NOMO-1 treated with DMSO at 0.1 percent for 48 hours (cell line): ENCODE measurements at regions not wholly inside any gene's neighbourhood (a gene's known extent, or its start where the extent isn't known, plus 50 kb on each side); places are given as distances from the start of the nearest gene placed in this dataset.

Experiments
- DNase-seq: peaks from one replicate; lab custom pipeline; 2025; ENCODE audit not compliant: unreplicated experiment; lab: John Stamatoyannopoulos, UW

- no peak for DNase-seq
Measured at GRCh38 chr9:99573085-99573484, 248.6 kb upstream of the NR4A3 start.

GRCh38 chr9:99573886-99574285, 247.8 kb upstream of the NR4A3 start:
- no peak for DNase-seq

DNA sequence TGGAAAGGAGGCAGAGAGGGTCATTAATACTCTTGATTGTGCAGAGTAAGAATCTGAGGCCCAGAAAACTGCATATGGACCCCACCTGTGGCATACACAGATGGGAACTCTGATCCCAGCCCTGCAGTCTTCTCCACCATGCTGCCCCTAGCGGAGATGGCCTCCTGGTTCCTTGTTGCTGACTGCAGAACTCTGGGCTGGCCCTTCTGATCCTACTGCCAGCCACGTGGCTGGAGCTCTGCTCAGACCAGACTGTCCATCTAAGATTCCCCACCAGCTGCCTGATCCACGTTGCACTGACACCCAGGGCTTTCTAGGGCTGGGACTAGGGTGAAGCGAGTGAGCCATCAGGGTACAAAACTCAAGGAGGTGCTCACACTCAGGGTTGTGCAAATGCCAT, 245.7 kb upstream of the NR4A3 start:
- DNase-seq: no peak

DNA sequence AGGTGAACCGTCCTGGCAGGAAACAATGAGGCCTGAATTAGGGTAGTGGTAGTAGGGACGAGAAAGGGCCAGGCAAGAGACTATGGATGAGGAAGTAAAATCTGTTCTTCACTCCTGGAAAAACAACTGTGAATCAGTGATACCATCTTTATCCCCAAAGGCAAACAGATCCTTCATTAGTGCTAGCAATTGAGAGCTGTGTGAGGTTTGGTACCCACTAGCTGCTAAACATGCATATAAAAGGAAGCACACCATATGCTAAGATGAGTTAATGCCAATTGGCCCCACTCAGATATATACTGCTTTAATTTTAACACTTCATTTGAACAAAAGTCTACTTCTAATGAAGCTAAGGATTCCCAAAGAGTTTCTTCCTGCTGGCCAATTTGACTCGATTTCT, 244.8 kb upstream of the NR4A3 start:
- no peak for DNase-seq

DNA sequence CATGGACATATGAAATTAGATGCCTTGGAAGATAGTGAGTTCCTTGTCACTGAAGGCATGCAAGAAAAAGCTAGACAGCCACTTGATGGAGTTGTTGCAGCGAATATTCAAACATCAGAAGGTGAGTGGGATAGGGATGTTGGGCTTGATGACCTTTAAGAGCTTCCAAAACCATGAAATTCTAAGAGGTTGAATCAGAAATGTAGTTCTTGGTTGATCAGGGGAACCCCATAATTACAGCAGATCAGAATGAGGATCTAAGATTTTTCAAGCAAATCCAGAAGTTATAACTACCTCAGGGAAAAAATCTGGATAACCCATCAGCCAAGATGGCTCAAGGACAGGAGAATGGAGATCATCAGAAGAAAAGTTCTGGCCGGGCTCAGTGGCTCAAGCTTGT, 244.3 kb upstream of the NR4A3 start:
- no peak for DNase-seq

GRCh38 chr9:99578666-99579065, 243.0 kb upstream of the NR4A3 start:
- DNase-seq: no peak

DNA sequence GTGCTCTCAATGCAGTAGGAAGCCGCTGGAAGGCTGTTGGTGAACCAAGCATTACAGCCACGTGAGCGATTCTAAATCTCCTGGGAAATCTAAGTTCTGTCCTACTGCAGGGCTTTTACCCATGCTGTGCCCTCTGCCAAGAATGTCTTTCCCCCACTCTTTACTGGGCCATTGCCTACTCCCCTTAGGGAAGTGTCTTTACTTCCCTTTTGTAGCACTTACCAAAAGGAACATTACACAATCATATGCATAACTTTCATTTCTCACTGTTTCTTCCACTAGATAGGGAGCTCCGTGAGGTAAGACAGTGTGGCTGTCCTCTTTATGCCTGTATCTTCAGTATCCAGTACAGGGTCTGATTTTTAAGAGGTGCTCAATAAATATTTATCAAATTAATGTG, 241.7 kb upstream of the NR4A3 start:
- peak; percentile 93 for DNase-seq

DNA sequence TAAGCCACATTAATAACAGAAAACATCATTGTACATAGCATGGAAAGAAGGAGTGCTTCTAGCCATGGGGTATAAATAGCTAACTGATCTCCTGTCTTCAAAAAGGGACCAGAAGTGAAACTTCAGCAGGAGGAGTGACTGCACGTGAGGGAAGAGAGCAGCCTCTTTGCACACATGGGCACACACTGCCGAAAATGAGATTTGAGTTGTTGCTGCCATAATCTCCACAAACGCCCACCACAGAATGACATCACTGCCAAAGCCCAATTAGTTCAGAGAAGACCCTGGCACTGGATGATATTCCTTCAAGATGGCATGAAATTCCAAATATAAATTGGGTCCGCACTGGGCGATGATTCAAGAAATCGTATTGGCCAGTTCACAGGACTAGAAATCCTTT, 238.9 kb upstream of the NR4A3 start:
- peak; percentile 51 for DNase-seq

- no peak for DNase-seq
Measured at GRCh38 chr9:99588299-99588698, 233.4 kb upstream of the NR4A3 start.

DNA sequence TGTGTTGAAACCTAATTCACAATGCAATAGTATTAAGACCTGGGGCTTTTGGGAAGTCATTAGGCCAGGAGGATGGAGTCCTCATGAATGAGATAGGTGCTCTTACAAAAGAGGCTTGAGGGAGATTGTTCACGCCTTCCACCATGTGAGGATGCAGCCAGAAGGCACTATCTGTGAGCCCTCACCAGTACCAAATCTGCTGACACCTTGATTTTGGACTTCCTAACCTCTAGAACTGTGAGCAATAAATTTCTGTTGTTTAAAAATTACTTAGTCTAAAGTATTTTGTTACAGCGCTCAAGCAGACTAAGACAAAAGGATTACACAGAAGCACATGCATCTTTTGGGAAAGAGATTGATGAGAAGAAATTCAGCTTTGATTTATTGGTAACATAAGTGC, 232.9 kb upstream of the NR4A3 start:
- DNase-seq: no peak

DNA sequence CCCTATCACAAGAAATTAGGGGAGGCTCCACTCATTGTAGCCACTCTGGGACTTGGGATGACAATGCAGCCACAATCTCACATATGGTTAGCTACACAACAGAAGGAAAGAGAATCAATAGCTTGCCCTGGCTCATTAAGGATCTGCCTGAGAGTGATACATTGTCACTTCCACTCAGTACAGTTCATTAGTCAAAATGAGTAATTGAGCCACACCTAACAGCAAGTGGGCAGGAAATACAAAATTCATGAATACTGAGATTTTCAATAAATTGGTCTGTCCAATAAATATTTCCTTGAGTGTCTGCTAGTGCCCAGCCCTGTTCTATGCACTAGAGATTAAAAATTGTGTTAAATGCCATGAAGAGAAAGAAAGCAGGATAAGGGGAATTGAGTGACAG, 231.3 kb upstream of the NR4A3 start:
- DNase-seq: no peak

DNA sequence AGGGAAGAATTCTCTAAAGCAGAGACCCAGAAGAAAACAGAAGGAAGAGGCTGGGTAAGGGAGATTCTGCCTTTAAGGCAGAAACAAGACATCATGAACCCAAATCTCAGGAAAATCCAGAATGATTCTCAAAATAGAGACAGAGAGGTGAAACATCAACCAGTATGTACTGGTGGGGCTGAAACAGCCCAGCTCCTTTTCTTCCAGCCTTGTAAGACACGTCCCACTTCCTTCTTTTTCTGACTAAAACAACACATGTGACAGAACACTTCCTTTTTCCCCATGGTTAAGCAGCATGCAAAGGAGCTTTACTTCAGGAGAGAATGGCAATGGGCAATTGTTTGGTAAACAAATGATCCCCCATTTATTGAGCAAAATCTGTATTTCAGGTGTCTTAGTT, 230.8 kb upstream of the NR4A3 start:
- peak; percentile 86 for DNase-seq

- no peak for DNase-seq
Measured at GRCh38 chr9:99591770-99592169, 229.9 kb upstream of the NR4A3 start.

GRCh38 chr9:99592834-99593574, 228.7 kb upstream of the NR4A3 start:
- DNase-seq: peak; percentile 61

- DNase-seq: no peak
Measured at GRCh38 chr9:99593610-99594009, 228.1 kb upstream of the NR4A3 start.

DNA sequence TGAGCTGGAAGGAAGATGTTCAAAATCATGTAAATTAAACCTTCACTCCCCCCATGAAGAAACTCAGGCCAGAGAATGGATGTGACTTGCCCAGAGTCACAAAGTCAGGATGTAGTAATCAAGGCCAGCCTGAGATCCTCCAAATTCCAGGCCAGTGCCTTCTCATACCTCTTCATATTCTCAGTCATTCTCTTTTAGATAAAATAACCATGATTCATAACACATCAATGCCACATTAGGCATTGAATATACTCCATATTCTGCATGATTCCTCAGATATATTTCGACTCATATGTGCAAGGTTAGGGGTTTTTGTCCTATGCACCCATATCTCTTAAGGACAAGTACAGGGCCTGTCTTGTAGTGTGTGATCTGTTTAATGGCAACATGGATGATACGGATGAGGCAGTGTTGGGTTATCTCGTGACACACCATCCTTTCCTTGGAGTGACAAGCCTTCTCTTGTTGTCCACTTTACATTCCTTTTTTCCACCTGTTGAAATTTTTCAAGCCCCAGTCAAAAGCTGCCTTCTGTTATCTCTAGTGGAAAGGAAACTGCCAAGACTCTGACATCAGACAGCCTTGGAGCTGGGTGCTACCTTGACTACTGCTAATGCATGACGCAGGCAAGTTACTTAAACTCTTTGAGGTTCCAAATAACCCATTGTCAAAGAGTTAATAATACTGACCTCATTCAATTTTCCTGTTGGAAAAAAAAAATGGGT, 227.5 kb upstream of the NR4A3 start:
- DNase-seq: no peak

GRCh38 chr9:99595796-99596195, 225.9 kb upstream of the NR4A3 start:
- peak; percentile 67 for DNase-seq

DNA sequence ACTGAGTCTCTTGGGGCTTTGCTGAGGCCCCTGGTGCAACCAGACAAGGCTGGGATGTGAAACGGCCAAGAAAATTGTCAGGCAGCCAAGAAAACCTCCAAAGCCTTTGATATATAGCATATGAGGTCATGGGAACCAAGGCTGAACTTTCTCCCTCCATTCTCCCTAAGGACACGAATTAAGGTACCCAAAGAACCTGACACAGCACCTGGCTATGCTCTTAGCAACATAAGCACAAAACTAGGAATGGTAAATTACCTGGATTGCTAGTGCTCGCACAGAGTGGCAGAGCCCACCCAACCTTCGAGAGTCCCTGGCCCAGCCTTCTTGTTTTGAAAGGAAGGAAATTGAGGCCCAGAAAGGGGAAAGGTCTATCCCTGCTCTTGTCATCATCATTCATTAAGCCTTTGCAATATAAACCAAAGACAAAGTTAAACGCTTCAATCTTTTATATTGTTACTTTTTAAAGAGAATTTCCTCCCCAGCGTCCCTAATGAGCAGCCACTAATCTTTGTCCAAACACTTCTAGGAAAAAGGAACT, 220.0 kb upstream of the NR4A3 start:
- no peak for DNase-seq

DNA sequence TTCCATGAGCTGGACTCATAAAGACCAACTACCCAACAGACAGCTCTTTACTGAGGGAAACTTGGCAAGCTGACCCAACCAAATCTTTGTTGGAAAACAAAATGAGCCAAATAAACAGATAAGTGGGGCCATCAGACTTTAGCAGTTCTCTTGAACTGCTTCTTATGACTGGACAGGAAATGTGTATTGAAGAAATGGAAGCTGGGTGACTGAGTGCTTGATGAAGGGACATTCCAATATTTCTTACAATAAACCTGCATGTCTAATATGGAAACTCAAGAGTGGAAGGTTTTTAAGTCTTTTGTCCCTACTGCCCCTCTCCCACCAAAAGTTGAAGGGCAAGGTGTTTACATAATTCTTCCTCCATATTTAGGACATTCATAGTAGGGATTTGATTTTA, 218.8 kb upstream of the NR4A3 start:
- no peak for DNase-seq

- DNase-seq: no peak
Measured at GRCh38 chr9:99605016-99605743, 216.5 kb upstream of the NR4A3 start.

- no peak for DNase-seq
Measured at GRCh38 chr9:99606296-99606695, 215.4 kb upstream of the NR4A3 start.

GRCh38 chr9:99606957-99607356, 214.7 kb upstream of the NR4A3 start:
- DNase-seq: no peak
